HL-60 (cell line): ENCODE measurements at regions not wholly inside any gene's neighbourhood (a gene's known extent, or its start where the extent isn't known, plus 50 kb on each side); places are given as distances from the start of the nearest gene placed in this dataset.

Experiments
- DNase-seq, 2 experiments: peaks; one replicate each; pipeline ENCODE4 v3.0.0-alpha.2; 2010 to 2020; ENCODE audit warnings: low read depth in 1 of 2, low spot score in 1 of 2
- H3K27ac ChIP-seq: fragments of 250-450 bp; sonication (Bioruptor Pico); replicated peaks from 2 replicates; pipeline ENCODE4 v1.5.1; 2020; ENCODE audit warnings: mild to moderate bottlenecking, moderate library complexity
- H3K27me3 ChIP-seq: fragments of 250-450 bp; sonication (Bioruptor Pico); 2 replicates; pipeline ENCODE4 v1.5.1; 2021; ENCODE audit warnings: mild to moderate bottlenecking, moderate library complexity; ENCODE audit not compliant: insufficient read depth, poor library complexity, severe bottlenecking
- H3K4me3 ChIP-seq: replicated peaks from 2 replicates; pipeline ENCODE4 v1.5.1; 2011; ENCODE audit warnings: mild to moderate bottlenecking, control low read depth, low read length; ENCODE audit not compliant: insufficient read depth
- CTCF ChIP-seq: IDR thresholded peaks from one replicate; pipeline ENCODE4 v1.5.1; 2011; ENCODE audit warnings: low read length, control low read depth, inconsistent platforms; ENCODE audit not compliant: insufficient read depth
- GABPA ChIP-seq: IDR thresholded peaks from 2 replicates; pipeline ENCODE4 v1.6.1; 2012; ENCODE audit warnings: low read depth
- POLR2AphosphoS5 ChIP-seq: IDR thresholded peaks from 2 replicates; pipeline ENCODE4 v1.6.1; 2012; ENCODE audit warnings: low read depth
- REST ChIP-seq: IDR thresholded peaks from 2 replicates; pipeline ENCODE4 v1.6.1; 2012; ENCODE audit warnings: low read depth; ENCODE audit not compliant: insufficient replicate concordance
- SPI1 ChIP-seq: IDR thresholded peaks from 2 replicates; pipeline ENCODE4 v1.6.1; 2012; ENCODE audit warnings: low read depth, mild to moderate bottlenecking, borderline replicate concordance

GRCh38 chr4:31383767-31384166, 663.6 kb downstream of the PCDH7 start:
- Histone ChIP-seq H3K27me3 (no peaks in the 10 kb centered on the region), H3K4me3 (no peak overlapping the region), H3K27ac (no peak overlapping the region)
- TF ChIP-seq POLR2AphosphoS5, result no peak
- TF ChIP-seq GABPA, result no peak
- TF ChIP-seq REST, result no peak
- TF ChIP-seq SPI1, result no peak
- no peak for TF ChIP-seq CTCF
- no peak for DNase-seq

GRCh38 chr4:31390849-31391248, 670.7 kb downstream of the PCDH7 start:
- Histone ChIP-seq H3K27me3 (no peaks in the 10 kb centered on the region), H3K4me3 (no peak overlapping the region), H3K27ac (no peak overlapping the region)
- DNase-seq, result no peak
- TF ChIP-seq SPI1 (no peak), POLR2AphosphoS5 (no peak), CTCF (no peak), REST (no peak)

GRCh38 chr4:31391976-31392375, 671.8 kb downstream of the PCDH7 start:
- H3K4me3 ChIP-seq, result no peak overlapping the region
- TF ChIP-seq GABPA (no peak), POLR2AphosphoS5 (no peak), SPI1 (no peak), CTCF (no peak), REST (no peak)
- no peak overlapping the region for H3K27ac ChIP-seq
- no peak for DNase-seq
- H3K27me3 ChIP-seq, result no peaks in the 10 kb centered on the region
